ENCODE measurements at regions not wholly inside any gene's neighbourhood (a gene's known extent, or its start where the extent isn't known, plus 50 kb on each side); places are given as distances from the start of the nearest gene placed in this dataset.

- Histone ChIP-seq H3K4me1 (ENCODE audit: control insufficient read depth in 1 of 2, insufficient read depth in 2 of 2, low read length in 2 of 2) (no peaks in the 10 kb centered on the region), H3K27me3 (ENCODE audit: insufficient read depth, low read length) (no peaks in the 10 kb centered on the region), H3K4me2 (ENCODE audit: low read length) (no peak overlapping the region), H3K36me3 (ENCODE audit: control insufficient read depth in 1 of 2, insufficient read depth in 2 of 2, low read length in 2 of 2) (no peaks in the 10 kb centered on the region), H3K9ac (ENCODE audit: low read length) (no peak overlapping the region), H3K9me3 (ENCODE audit: control insufficient read depth in 1 of 2, insufficient read depth in 1 of 2, low read depth in 1 of 2, low read length in 2 of 2) (no peaks in the 10 kb centered on the region), H3K4me3 (replicated peaks in 1 of 2; ENCODE audit: low read depth in 1 of 2, low read length in 2 of 2) (no peak overlapping the region), H3K79me2 (ENCODE audit: insufficient read depth, low read length) (no peaks in the 10 kb centered on the region), H3K9me2 (ENCODE audit: insufficient read depth) (no peaks in the 10 kb centered on the region), H3K27ac (ENCODE audit: low read depth, low read length) (no peak overlapping the region), H4K20me1 (ENCODE audit: insufficient read depth) (no peaks in the 10 kb centered on the region), H2AFZ (ENCODE audit: low read depth, low read length, poor library complexity, severe bottlenecking) (no peak overlapping the region)
- POLR2A ChIA-PET, result no interaction called here
- ATAC-seq (no peak), DNase-seq (ENCODE audit: low read depth, low spot score) (no peak)
- BruUV-seq (replicated peaks), result no TSS peak
- no peak for TF ChIP-seq FOSL1 (IDR thresholded peaks at IDR 0.05; ENCODE audit: low read depth)
- TF ChIP-seq ATF3 (IDR thresholded peaks at IDR 0.05), result no peak
- no peak for TF ChIP-seq CTCF (IDR thresholded peaks at IDR 0.05 in 2 of 3, conservative IDR thresholded peaks at IDR 0.05 in 1 of 3; ENCODE audit: borderline replicate concordance in 1 of 3, insufficient read depth in 1 of 3, low read depth in 2 of 3, low read length in 2 of 3)
- no peak for TF ChIP-seq CEBPB (IDR thresholded peaks at IDR 0.05; ENCODE audit: low read depth)
- TF ChIP-seq RAD21 (IDR thresholded peaks at IDR 0.05; ENCODE audit: low read depth), result no peak
- no peak for TF ChIP-seq REST (IDR thresholded peaks at IDR 0.05; ENCODE audit: low read depth)
- TF ChIP-seq SP1 (IDR thresholded peaks at IDR 0.05; ENCODE audit: low read depth), result no peak
- no peak for TF ChIP-seq POLR2A (IDR thresholded peaks at IDR 0.05; ENCODE audit: borderline replicate concordance, extremely low read depth, insufficient read depth, insufficient read length)
- no peak for TF ChIP-seq TCF7L2 (IDR thresholded peaks at IDR 0.05; ENCODE audit: borderline replicate concordance, extremely low read depth, insufficient read depth, insufficient read length)
- TF ChIP-seq SRF (IDR thresholded peaks at IDR 0.05; ENCODE audit: low read depth), result no peak
- no peak for TF ChIP-seq YY1 (IDR thresholded peaks at IDR 0.05; ENCODE audit: extremely low read depth, insufficient replicate concordance, low read depth, low read length)
- TF ChIP-seq ELF1 (IDR thresholded peaks at IDR 0.05; ENCODE audit: borderline replicate concordance, low read depth), result no peak
- no peak for TF ChIP-seq EZH2 (IDR thresholded peaks at IDR 0.05)
- no peak for TF ChIP-seq POLR2AphosphoS5 (IDR thresholded peaks at IDR 0.05; ENCODE audit: low read depth, low read length)
- no peak for TF ChIP-seq EGR1 (IDR thresholded peaks at IDR 0.05; ENCODE audit: low read depth)
- RAD21 ChIA-PET (ENCODE audit: low non-redundant PET in 1 of 2, low total read pairs in 2 of 2, uncharacterized antibody in 2 of 2, unreplicated experiment in 2 of 2), result no interaction called here
- intact Hi-C loops (cut with micrococcal nuclease), result no loop called here
- CTCF ChIA-PET, result no interaction called here
Observed at GRCh38 chrX:120752431-120753082, 122.7 kb upstream of the C1GALT1C1 start.

Measured in HCT116 (cell line).